HG03565 (cell line): ENCODE measurements at regions not wholly inside any gene's neighbourhood (a gene's known extent, or its start where the extent isn't known, plus 50 kb on each side); places are given as distances from the start of the nearest gene placed in this dataset.

Experiments used
- ATAC-seq: cut with Tn5 transposase; IDR thresholded peaks from one replicate; pipeline ENCODE4 v1.9.1; 2021; ENCODE audit warnings: mild to moderate bottlenecking, moderate library complexity; ENCODE audit not compliant: unreplicated experiment

DNA sequence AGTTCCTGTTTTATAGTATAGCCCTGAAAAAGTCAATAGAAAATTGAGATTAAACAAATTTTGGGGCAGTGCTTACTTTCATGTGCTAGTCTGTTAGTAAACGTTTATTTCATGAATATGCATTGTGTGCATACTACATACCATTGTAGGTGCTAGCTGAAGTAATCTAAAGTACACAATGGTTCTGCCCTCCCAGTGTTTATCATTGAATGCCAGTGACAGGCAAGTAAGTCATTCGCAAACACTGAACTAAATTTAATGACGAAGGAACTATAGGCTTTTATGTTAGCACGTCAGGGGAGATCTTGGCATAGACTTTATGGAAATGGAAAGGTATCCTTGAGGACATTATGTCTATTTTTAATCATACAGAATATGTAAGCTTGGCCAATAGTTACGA is 426.9 kb upstream of the EPHA5 start:
- ATAC-seq = no peak

- no peak for ATAC-seq
These were observed 424.8 kb upstream of the EPHA5 start for GRCh38 chr4:66095065-66095464.

- no peak for ATAC-seq
These were observed 423.8 kb upstream of the EPHA5 start for GRCh38 chr4:66094070-66094469.

DNA sequence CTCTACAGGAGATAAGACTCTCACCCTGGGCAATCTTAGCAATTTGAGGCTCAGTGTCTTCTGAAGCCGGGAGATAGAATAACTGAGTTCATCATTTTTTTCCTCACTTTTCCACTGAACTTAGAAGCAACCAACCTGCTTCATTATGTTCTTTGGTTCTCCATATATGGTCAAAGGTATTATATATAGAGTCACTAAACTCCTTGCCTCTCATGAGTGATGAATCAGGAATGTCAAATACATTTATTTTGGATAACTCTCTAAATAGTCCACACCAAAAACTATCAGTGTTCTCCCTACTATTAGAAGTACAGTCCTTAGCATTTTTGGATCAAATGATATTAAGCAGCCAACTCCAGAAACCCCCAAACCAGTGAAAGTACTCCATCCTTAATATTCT is 421.5 kb upstream of the EPHA5 start:
- no peak for ATAC-seq

GRCh38 chr4:66073961-66074360 is 403.7 kb upstream of the EPHA5 start:
- ATAC-seq = no peak

- no peak for ATAC-seq
These were observed 401.6 kb upstream of the EPHA5 start for GRCh38 chr4:66071911-66072310.

GRCh38 chr4:66062921-66063320 is 392.6 kb upstream of the EPHA5 start:
- no peak for ATAC-seq

DNA sequence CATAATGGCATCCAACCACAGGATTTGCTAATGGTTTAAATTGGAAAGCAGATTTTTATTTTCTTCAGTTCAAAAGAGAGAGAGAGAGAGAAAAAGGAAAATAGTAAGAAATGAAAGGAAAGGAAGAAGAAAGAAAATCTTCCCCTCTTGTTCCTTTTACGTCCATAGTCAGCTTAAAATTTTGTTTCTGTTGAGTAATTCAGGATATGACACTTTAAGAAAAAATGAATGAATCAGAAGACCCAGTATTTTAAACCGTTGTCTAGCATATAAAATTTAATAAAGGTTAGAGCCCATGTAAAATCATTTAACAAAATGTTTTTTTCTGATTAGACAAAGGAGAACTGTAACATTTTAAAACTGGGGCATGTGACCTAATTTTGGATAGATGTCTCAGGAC is 391.8 kb upstream of the EPHA5 start:
- no peak for ATAC-seq

DNA sequence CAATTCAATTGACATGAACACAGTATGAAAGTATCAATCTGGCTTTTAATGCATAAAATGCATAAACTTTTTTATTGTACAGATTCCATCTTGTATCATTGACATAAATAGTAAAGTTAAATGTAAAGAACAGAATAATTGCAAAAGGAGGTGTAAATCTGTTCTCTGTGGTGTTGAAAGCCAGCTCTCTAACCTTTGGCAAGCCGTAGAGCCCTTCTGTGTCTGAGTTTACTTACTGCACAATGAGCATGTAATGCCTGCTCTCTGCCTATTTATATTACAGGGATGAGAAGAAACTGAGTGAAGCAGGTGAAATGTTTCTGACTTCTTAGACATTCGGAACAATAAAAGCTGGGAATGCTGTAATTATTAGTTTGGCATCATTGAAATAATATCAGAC is 389.3 kb upstream of the EPHA5 start:
- ATAC-seq = no peak

DNA sequence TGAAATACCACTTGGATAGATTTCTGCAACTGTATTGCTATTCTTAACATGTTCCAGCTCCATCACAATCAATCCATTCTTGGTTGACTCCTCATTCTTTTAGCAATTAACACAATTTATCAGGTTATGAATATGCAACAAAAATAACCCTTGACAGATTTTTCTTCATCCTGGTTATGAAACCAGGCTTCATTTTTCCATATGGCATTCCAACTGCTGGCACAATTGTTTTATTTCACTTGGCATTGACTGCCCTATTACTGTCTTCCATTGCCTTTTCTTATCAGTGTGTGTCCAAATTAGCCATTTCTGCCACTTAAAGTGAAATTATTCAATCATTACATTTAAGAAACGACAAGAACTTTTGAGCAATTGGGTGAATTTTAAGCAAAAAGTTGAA is 388.8 kb upstream of the EPHA5 start:
- ATAC-seq = no peak

DNA sequence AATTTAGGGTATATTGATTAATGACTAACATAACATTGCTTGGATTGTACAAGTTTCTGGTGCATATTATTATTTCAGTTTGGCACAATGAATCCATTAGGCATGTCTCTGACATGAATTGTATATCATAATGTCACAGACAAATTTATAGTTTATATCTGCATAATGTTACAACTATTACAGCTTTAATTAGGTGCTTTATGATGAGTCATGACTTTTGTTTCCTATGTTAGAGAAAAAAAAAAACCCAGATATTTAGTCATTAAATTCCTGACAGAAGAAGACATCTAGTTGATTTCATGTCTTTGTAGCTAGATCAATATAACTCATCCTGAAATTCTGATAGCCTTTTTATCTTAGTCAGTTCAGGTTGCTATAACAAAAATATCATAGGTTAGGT is 385.7 kb upstream of the EPHA5 start:
- no peak for ATAC-seq

DNA sequence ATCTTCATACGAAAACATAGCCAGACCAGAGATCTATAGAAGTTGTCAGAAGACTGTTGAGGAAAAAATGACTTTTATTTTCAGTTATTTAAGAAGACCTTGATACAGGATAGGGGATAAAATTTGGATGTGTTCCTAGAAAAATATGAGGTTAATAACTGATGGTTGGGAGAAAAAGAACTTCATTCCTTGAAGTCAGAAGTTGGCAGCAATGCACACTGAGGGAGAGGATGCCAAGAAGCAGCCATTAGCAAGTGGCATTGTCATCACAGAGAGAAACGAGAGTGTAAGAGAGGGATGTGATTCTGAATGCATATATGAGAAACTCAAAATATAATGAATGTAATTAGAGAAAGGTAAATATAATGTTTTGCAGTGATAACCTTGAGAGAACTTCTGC is 382.1 kb upstream of the EPHA5 start:
- no peak for ATAC-seq

- ATAC-seq = no peak
These were observed 378.6 kb upstream of the EPHA5 start for GRCh38 chr4:66048861-66049260.

DNA sequence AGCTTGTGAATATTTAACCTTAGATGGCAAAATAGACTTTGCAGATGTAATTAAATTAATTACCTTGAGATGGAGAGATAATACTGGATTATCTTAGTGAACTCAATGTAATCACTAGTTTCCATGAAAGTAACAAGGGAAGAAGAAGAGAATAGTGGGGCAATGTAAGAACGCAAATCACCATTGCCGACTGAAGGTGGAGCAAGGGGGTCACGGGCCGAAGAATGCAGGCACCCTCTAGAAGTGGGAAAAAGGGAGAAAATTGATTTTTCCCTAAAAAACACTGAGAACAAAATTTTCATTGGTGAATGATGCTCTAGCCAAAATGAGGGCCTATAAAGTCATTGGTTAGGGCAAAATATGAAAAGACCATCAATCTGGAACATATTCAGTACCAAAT is 375.6 kb upstream of the EPHA5 start:
- no peak for ATAC-seq

- no peak for ATAC-seq
These were observed 365.4 kb upstream of the EPHA5 start for GRCh38 chr4:66035701-66036100.

GRCh38 chr4:66034671-66035070 is 364.4 kb upstream of the EPHA5 start:
- no peak for ATAC-seq

GRCh38 chr4:66034262-66034661 is 364.0 kb upstream of the EPHA5 start:
- ATAC-seq = no peak

DNA sequence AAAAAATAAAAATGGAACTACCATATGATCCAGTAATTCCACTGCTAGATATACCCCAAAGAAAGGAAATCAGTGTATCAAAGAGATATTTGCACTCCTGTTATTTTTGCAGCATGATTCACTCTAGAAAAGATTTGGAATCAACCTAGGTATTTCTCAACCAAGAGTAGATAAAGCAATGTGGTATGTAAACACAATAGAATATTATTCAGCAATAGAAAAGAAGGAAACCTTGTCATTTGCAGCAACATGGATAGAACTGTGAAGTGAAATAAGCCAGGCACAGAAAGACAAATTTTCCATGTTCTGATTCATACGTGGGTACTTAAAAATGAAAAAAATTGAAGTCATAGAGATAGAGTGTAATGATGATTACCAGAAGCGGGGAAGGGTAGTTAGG is 362.3 kb upstream of the EPHA5 start:
- ATAC-seq = no peak

GRCh38 chr4:66028668-66029067 is 358.4 kb upstream of the EPHA5 start:
- no peak for ATAC-seq

- ATAC-seq = no peak
These were observed 352.8 kb upstream of the EPHA5 start for GRCh38 chr4:66023061-66023460.

DNA sequence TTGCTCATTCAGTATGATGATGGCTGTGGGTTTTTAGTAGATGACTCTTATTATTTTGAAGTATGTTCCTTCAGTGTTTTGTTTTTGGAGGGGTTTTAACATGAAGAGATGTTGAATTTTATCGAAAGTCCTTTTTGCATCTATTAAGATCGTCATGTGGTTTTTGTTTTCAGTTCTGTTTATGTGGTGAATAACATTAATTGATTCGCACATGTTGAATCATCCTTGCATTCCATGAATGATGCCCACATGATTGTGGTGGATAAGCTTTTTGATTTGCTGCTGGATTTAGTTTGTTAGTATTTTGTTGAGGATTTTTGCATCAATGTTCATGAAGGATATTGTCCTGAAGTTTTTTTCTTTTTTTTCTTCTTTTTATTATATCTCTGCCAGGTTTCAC is 347.4 kb upstream of the EPHA5 start:
- no peak for ATAC-seq

DNA sequence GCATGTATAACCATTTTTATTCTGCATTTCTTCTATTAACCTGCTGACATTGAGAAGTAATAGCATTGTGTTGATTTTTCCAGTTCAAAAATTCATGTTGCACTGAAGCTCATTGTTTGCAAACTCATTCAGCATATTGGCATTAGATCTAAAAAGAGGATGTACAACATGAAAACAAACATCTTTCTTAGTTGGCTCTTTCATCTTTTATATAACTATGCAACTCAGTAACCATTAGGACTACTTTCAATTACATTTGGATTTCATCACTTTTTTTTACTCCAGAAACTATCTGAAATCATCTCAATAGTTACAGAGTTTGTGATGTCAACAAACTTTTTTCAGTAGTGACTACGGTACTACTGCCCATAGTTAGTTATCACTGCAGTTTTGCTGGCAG is 346.0 kb upstream of the EPHA5 start:
- no peak for ATAC-seq

GRCh38 chr4:66014146-66014765 is 344.0 kb upstream of the EPHA5 start:
- no peak for ATAC-seq
